DND-41 (cell line): ENCODE measurements at regions not wholly inside any gene's neighbourhood (a gene's known extent, or its start where the extent isn't known, plus 50 kb on each side); places are given as distances from the start of the nearest gene placed in this dataset.
"Not testable (repeated sequence)": the region's sequence is repeated elsewhere in the genome, so short reads cannot be mapped to it uniquely, and the experiment has no call there.

Source experiments
- CTCF ChIP-seq: IDR thresholded peaks from 2 replicates; pipeline ENCODE4 v1.5.1; 2012; ENCODE audit warnings: borderline replicate concordance, low read length, moderate library complexity, mild to moderate bottlenecking; ENCODE audit not compliant: poor library complexity, severe bottlenecking; ENCODE audit errors: extremely low read depth
- EZH2 ChIP-seq: IDR thresholded peaks from 3 replicates; pipeline ENCODE4 v1.6.1; 2012; ENCODE audit warnings: borderline replicate concordance, low read depth, mild to moderate bottlenecking, moderate library complexity, low read length, inconsistent platforms; ENCODE audit not compliant: severe bottlenecking

- TF ChIP-seq CTCF, EZH2: not testable (repeated sequence)
Measured at GRCh38 chr4:28113586-28113985, 1252.9 kb downstream of the STIM2 start.
